Loucy (cell line): ENCODE measurements at regions not wholly inside any gene's neighbourhood (a gene's known extent, or its start where the extent isn't known, plus 50 kb on each side); places are given as distances from the start of the nearest gene placed in this dataset.

Experiments
- EZH2phosphoT487 ChIP-seq: fragments of 200-600 bp; IDR thresholded peaks from 2 replicates; pipeline ENCODE4 v1.6.1; 2018; ENCODE audit warnings: antibody characterized with exemption, mild to moderate bottlenecking, moderate library complexity, borderline replicate concordance
- TF ChIP-seq, protein P1 (sequence below): fragments of 200-600 bp; sonication (generic); conservative IDR thresholded peaks from 2 replicates; pipeline ENCODE4 v1.5.1; 2014; ENCODE audit warnings: mild to moderate bottlenecking, antibody characterized with exemption, low read length

- TF ChIP-seq, protein P1, sequence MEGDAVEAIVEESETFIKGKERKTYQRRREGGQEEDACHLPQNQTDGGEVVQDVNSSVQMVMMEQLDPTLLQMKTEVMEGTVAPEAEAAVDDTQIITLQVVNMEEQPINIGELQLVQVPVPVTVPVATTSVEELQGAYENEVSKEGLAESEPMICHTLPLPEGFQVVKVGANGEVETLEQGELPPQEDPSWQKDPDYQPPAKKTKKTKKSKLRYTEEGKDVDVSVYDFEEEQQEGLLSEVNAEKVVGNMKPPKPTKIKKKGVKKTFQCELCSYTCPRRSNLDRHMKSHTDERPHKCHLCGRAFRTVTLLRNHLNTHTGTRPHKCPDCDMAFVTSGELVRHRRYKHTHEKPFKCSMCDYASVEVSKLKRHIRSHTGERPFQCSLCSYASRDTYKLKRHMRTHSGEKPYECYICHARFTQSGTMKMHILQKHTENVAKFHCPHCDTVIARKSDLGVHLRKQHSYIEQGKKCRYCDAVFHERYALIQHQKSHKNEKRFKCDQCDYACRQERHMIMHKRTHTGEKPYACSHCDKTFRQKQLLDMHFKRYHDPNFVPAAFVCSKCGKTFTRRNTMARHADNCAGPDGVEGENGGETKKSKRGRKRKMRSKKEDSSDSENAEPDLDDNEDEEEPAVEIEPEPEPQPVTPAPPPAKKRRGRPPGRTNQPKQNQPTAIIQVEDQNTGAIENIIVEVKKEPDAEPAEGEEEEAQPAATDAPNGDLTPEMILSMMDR, result no peak
- no peak for TF ChIP-seq EZH2phosphoT487
Observed at GRCh38 chr11:81802591-81802990, 931.1 kb downstream of the FAM181B start.
